Stomach (tissue), 4 donors: ENCODE measurements at regions not wholly inside any gene's neighbourhood (a gene's known extent, or its start where the extent isn't known, plus 50 kb on each side); places are given as distances from the start of the nearest gene placed in this dataset.

Experiments
- EP300 ChIP-seq: sonication (generic); formaldehyde crosslinking; IDR thresholded peaks from one replicate; pipeline ENCODE4 v1.6.1; 2017; ENCODE audit warnings: antibody characterized with exemption
- POLR2A ChIP-seq, 4 donors: fragments of 450-650 bp; IDR thresholded peaks; one replicate each; pipeline ENCODE4 v1.6.1; 2016; ENCODE audit warnings: antibody characterized with exemption in 4 of 4, control low read depth in 2 of 4, mild to moderate bottlenecking in 1 of 4, moderate library complexity in 1 of 4
- POLR2AphosphoS5 ChIP-seq, 3 donors: sonication (generic); formaldehyde crosslinking; IDR thresholded peaks; one replicate each; pipeline ENCODE4 v1.6.1; 2016; ENCODE audit warnings: antibody characterized with exemption in 3 of 3
- TF ChIP-seq, protein P1 (sequence below), 7 experiments: fragments of 450-650 bp in 4 of 7; fragments of 200-600 bp in 3 of 7; sonication (generic) in 3 of 7; IDR thresholded peaks; one replicate each; pipeline ENCODE4 v1.5.1; 2016 to 2019; ENCODE audit warnings: antibody characterized with exemption in 7 of 7, control low read depth in 2 of 7, mild to moderate bottlenecking in 1 of 7

GRCh38 chr20:53810661-53811355, 217.2 kb upstream of the ZNF217 start:
- TF ChIP-seq, protein P1, sequence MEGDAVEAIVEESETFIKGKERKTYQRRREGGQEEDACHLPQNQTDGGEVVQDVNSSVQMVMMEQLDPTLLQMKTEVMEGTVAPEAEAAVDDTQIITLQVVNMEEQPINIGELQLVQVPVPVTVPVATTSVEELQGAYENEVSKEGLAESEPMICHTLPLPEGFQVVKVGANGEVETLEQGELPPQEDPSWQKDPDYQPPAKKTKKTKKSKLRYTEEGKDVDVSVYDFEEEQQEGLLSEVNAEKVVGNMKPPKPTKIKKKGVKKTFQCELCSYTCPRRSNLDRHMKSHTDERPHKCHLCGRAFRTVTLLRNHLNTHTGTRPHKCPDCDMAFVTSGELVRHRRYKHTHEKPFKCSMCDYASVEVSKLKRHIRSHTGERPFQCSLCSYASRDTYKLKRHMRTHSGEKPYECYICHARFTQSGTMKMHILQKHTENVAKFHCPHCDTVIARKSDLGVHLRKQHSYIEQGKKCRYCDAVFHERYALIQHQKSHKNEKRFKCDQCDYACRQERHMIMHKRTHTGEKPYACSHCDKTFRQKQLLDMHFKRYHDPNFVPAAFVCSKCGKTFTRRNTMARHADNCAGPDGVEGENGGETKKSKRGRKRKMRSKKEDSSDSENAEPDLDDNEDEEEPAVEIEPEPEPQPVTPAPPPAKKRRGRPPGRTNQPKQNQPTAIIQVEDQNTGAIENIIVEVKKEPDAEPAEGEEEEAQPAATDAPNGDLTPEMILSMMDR (IDR thresholded peaks at IDR 0.05): no peak
- TF ChIP-seq POLR2AphosphoS5 (IDR thresholded peaks at IDR 0.05) (no peak), POLR2A (IDR thresholded peaks at IDR 0.05) (no peak), EP300 (no peak)
